ENCODE measurements at regions not wholly inside any gene's neighbourhood (a gene's known extent, or its start where the extent isn't known, plus 50 kb on each side); places are given as distances from the start of the nearest gene placed in this dataset.
"Not testable (repeated sequence)": the region's sequence is repeated elsewhere in the genome, so short reads cannot be mapped to it uniquely, and the experiment has no call there.

- DNase-seq: no peak
Observed at GRCh38 chrX:786441-786881, 155.9 kb downstream of the SHOX start.

- DNase-seq: no peak
Observed at GRCh38 chrX:784829-785228, 154.2 kb downstream of the SHOX start.

GRCh38 chrX:781224-782204, 150.9 kb downstream of the SHOX start:
- no peak for DNase-seq

- no peak for DNase-seq
Observed at GRCh38 chrX:776529-777230, 146.1 kb downstream of the SHOX start.

- DNase-seq: no peak
Observed at GRCh38 chrX:776061-776460, 145.5 kb downstream of the SHOX start.

GRCh38 chrX:774536-774935, 143.9 kb downstream of the SHOX start:
- no peak for DNase-seq

- DNase-seq: no peak
Observed at GRCh38 chrX:773292-774025, 142.9 kb downstream of the SHOX start.

DNA sequence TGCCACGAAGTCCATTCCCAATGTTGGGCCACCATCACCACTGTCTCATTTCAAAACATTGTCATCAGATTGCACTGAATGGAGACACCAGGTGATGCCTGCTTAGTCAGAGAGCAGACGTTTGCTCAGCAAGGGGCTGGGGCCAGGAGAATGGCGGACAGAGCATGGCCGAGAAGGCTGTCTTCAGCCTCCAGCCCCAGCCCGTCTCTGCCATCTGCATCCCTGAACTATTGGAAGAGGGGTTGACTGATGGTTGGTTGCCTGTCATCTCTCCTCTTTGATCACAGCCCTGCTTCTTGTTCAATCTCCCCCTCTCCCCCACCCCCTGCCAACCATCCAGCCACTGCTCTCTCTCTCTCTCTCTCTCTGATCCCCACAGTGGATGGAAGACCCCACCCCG, 140.9 kb downstream of the SHOX start:
- DNase-seq: no peak

GRCh38 chrX:769796-770195, 139.2 kb downstream of the SHOX start:
- DNase-seq: no peak

GRCh38 chrX:768596-768995, 138.0 kb downstream of the SHOX start:
- DNase-seq: no peak

- DNase-seq: no peak
Observed at GRCh38 chrX:758917-759316, 128.3 kb downstream of the SHOX start.

GRCh38 chrX:750812-751211, 120.2 kb downstream of the SHOX start:
- DNase-seq: no peak

DNA sequence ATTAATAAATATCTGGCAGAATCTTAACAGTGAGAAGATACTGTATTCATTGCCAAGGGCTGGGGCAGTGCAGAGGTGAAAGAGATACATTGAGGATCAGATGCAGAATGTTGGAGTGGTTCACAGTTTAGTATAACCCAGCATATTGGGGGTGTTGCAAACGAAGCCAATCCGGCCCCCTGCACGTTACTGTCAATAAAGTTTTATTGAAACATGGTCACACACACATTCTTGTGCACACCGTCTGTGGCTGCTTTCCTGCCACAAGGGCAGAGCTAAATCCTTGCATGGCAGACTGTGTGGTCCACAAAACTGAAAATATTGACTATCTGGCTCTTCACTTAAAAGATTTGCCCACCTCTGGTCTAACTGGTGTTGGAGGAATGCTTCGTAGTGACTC, 119.7 kb downstream of the SHOX start:
- DNase-seq: no peak

- DNase-seq: no peak
Observed at GRCh38 chrX:747176-747575, 116.6 kb downstream of the SHOX start.

GRCh38 chrX:739611-740010, 109.0 kb downstream of the SHOX start:
- no peak for DNase-seq

DNA sequence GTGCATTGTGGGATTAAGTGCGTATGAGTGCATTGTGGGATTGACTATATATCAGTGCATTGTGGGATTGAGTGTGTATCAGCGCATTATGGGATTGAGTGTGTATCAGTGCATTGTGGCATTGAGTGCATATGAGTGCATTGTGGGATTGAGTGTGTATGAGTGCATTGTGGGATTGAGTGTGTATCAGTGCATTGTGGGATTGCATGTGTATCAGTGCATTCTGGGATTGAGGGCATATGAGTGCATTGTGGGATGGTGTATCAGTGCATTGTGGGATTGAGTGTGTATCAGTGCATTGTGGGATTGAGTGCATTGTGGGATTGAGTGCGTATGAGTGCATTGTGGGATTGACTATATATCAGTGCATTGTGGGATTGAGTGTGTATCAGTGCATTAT, 106.4 kb downstream of the SHOX start:
- DNase-seq: not testable (repeated sequence)

DNA sequence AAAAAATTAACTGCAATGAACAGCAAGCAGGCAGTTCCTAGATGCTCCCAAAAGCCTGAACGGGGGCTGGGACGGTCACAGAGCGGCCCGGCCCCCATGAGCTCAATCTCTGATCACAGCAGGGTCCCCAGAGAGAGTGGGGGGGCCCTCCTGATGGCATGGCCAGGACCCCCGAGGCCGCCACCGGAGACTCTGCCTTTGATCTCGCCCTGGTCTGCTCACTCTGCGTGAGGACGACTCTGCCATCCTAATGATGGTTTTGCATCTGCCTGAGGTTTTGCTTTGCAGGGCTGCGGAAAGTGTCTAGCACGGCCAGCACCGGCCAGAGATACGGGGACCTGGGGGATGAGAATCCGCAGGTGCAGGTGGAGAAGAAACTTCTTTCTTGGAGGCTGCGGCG, 103.8 kb downstream of the SHOX start:
- DNase-seq: no peak

- no peak for DNase-seq
Observed at GRCh38 chrX:733961-734360, 103.4 kb downstream of the SHOX start.

GRCh38 chrX:729583-730409, 99.2 kb downstream of the SHOX start:
- DNase-seq: no peak

- not testable (repeated sequence) for DNase-seq
Observed at GRCh38 chrX:729101-729500, 98.5 kb downstream of the SHOX start.

GRCh38 chrX:728639-729038, 98.0 kb downstream of the SHOX start:
- not testable (repeated sequence) for DNase-seq
